GM12891 (cell line): ENCODE measurements at regions not wholly inside any gene's neighbourhood (a gene's known extent, or its start where the extent isn't known, plus 50 kb on each side); places are given as distances from the start of the nearest gene placed in this dataset.

Experiments
- DNase-seq: peaks from one replicate; pipeline ENCODE4 v3.0.0; 2011; ENCODE audit warnings: low spot score; ENCODE audit not compliant: insufficient read length
- FAIRE-seq: peaks from 2 replicates; lab custom pipeline; 2011; peaks lifted over from hg19 to GRCh38; lab: Jason Lieb, UNC
- PAX5 ChIP-seq: IDR thresholded peaks from 2 replicates; pipeline ENCODE4 v1.6.1; 2011; ENCODE audit warnings: low read length, moderate library complexity, mild to moderate bottlenecking; ENCODE audit not compliant: insufficient read depth, severe bottlenecking
- POLR2A ChIP-seq: IDR thresholded peaks from 2 replicates; pipeline ENCODE4 v1.6.1; 2011; ENCODE audit warnings: low read depth, low read length, control low read depth
- POLR2AphosphoS5 ChIP-seq: IDR thresholded peaks from 2 replicates; pipeline ENCODE4 v1.6.1; 2011; ENCODE audit warnings: low read depth, low read length, control low read depth
- POU2F2 ChIP-seq: IDR thresholded peaks from 2 replicates; pipeline ENCODE4 v1.6.1; 2011; ENCODE audit warnings: low read depth, mild to moderate bottlenecking, control low read depth, low read length, moderate library complexity
- SPI1 ChIP-seq: IDR thresholded peaks from 2 replicates; pipeline ENCODE4 v1.6.1; 2011; ENCODE audit warnings: low read depth, low read length, control low read depth
- TAF1 ChIP-seq: IDR thresholded peaks from 2 replicates; pipeline ENCODE4 v1.6.1; 2011; ENCODE audit warnings: low read depth, low read length, control low read depth

- no peak for TF ChIP-seq POLR2A
- no peak for TF ChIP-seq PAX5
- no peak for TF ChIP-seq TAF1
- TF ChIP-seq POU2F2, result no peak
- TF ChIP-seq SPI1, result no peak
- no peak for TF ChIP-seq POLR2AphosphoS5
- DNase-seq (no peak), FAIRE-seq (no peak)
These were observed 216.4 kb downstream of the NR4A2 start for GRCh38 chr2:156116113-156116512.

- DNase-seq (no peak), FAIRE-seq (no peak)
- no peak for TF ChIP-seq POLR2A
- TF ChIP-seq TAF1, result no peak
- TF ChIP-seq PAX5, result no peak
- TF ChIP-seq SPI1, result no peak
- no peak for TF ChIP-seq POU2F2
- no peak for TF ChIP-seq POLR2AphosphoS5
These were observed 217.2 kb downstream of the NR4A2 start for GRCh38 chr2:156115338-156115737.

- FAIRE-seq (no peak), DNase-seq (no peak)
- no peak for TF ChIP-seq POLR2AphosphoS5
- TF ChIP-seq PAX5, result no peak
- TF ChIP-seq TAF1, result no peak
- TF ChIP-seq POU2F2, result no peak
- TF ChIP-seq SPI1, result no peak
- TF ChIP-seq POLR2A, result no peak
These were observed 220.2 kb downstream of the NR4A2 start for GRCh38 chr2:156112323-156112722.

GRCh38 chr2:156110890-156111289 lies 221.6 kb downstream of the NR4A2 start:
- FAIRE-seq (no peak), DNase-seq (peak; percentile 7)
- TF ChIP-seq SPI1 (no peak), PAX5 (no peak), TAF1 (no peak), POU2F2 (no peak), POLR2AphosphoS5 (no peak), POLR2A (no peak)

- no peak for FAIRE-seq
- DNase-seq, result no peak
- TF ChIP-seq SPI1, result no peak
- TF ChIP-seq POU2F2, result no peak
- no peak for TF ChIP-seq POLR2AphosphoS5
- TF ChIP-seq PAX5, result no peak
- TF ChIP-seq TAF1, result no peak
- no peak for TF ChIP-seq POLR2A
These were observed 233.1 kb downstream of the NR4A2 start for GRCh38 chr2:156099382-156099781.

GRCh38 chr2:156098506-156098905 lies 234.0 kb downstream of the NR4A2 start:
- no peak for TF ChIP-seq TAF1
- no peak for TF ChIP-seq SPI1
- no peak for TF ChIP-seq POLR2A
- no peak for TF ChIP-seq POU2F2
- TF ChIP-seq POLR2AphosphoS5, result no peak
- no peak for TF ChIP-seq PAX5

GRCh38 chr2:156088587-156088986 lies 243.9 kb downstream of the NR4A2 start:
- no peak for DNase-seq
- no peak for FAIRE-seq
- no peak for TF ChIP-seq POLR2AphosphoS5
- TF ChIP-seq TAF1, result no peak

More at GRCh38 chr2:156098506-156098905, 234.0 kb downstream of the NR4A2 start:
- FAIRE-seq, result no peak
- DNase-seq, result no peak

- TF ChIP-seq POLR2A (no peak), SPI1 (no peak), TAF1 (no peak), POLR2AphosphoS5 (no peak), PAX5 (no peak), POU2F2 (no peak)
- FAIRE-seq (no peak), DNase-seq (no peak)
These were observed 244.6 kb downstream of the NR4A2 start for GRCh38 chr2:156087875-156088274.

- no peak for DNase-seq
- no peak for TF ChIP-seq POLR2A
- no peak for TF ChIP-seq POLR2AphosphoS5
- no peak for TF ChIP-seq TAF1
- FAIRE-seq, result no peak
These were observed 248.6 kb downstream of the NR4A2 start for GRCh38 chr2:156083763-156084493.

- FAIRE-seq (no peak), DNase-seq (no peak)
- TF ChIP-seq SPI1, result no peak
- no peak for TF ChIP-seq POU2F2
- TF ChIP-seq PAX5, result no peak
- TF ChIP-seq POLR2AphosphoS5, result no peak
- no peak for TF ChIP-seq POLR2A
- no peak for TF ChIP-seq TAF1
These were observed 252.7 kb downstream of the NR4A2 start for GRCh38 chr2:156079845-156080244.
